GM12878 (cell line): ENCODE measurements at regions not wholly inside any gene's neighbourhood (a gene's known extent, or its start where the extent isn't known, plus 50 kb on each side); places are given as distances from the start of the nearest gene placed in this dataset.

Source experiments
- ATAC-seq: fragments of 200-7000 bp; cut with Tn5 transposase; 3 replicates; pipeline ENCODE4 v1.9.1; 2020; ENCODE audit warnings: mild to moderate bottlenecking, moderate library complexity
- BruUV-seq: library from RNA; stranded (reverse); fragments of 400-500 nt; replicated peaks from 2 replicates; lab custom pipeline; 2021; lab: Mats Ljungman, UMichigan
- CTCF ChIA-PET: fragments of 300-600 bp; sonication (Branson Sonifier 250); formaldehyde crosslinking; extraction: SDS; loops from one replicate; lab custom pipeline; 2021; ENCODE audit warnings: inconsistent platforms; lab: Yijun Ruan, JAX
- POLR2A ChIA-PET: fragments of 350-600 bp; formaldehyde crosslinking; extraction: SDS; loops from one replicate; lab custom pipeline; 2021; ENCODE audit warnings: inconsistent platforms; lab: Charles Lee
- RAD21 ChIA-PET: fragments of 300-600 bp; sonication (Branson Sonifier 250); formaldehyde crosslinking; loops from one replicate; lab custom pipeline; 2023; ENCODE audit warnings: antibody characterized with exemption; ENCODE audit not compliant: unreplicated experiment; lab: Charles Lee
- SMC1A ChIA-PET: fragments of 300-600 bp; sonication (Branson Sonifier 250); formaldehyde crosslinking; loops from one replicate; lab custom pipeline; 2023; ENCODE audit not compliant: unreplicated experiment, uncharacterized antibody; lab: Charles Lee
- DNase-seq: peaks from one replicate; pipeline ENCODE4 v3.0.0-alpha.2; 2011; ENCODE audit warnings: low read depth, low spot score
- FAIRE-seq: peaks from 3 replicates; lab custom pipeline; 2011; peaks lifted over from hg19 to GRCh38; lab: Jason Lieb, UNC
- H2AFZ ChIP-seq: 2 replicates; pipeline ENCODE4 v1.6.0; 2011; ENCODE audit warnings: low read depth, low read length, control low read depth; ENCODE audit not compliant: control insufficient read depth
- H3K27ac ChIP-seq: 2 replicates; pipeline ENCODE4 v1.5.1; 2011; ENCODE audit warnings: control low read depth; ENCODE audit not compliant: control insufficient read depth, insufficient read depth
- H3K27me3 ChIP-seq, 2 experiments: replicated peaks in 1 of 2; 2 replicates each; pipeline versions ENCODE4 v1.6.0 to v1.6.1; 2011; ENCODE audit warnings: low read length in 1 of 2; ENCODE audit not compliant: control insufficient read depth in 2 of 2, insufficient read depth in 2 of 2
- H3K36me3 ChIP-seq, 2 experiments: 2 replicates each; pipeline ENCODE4 v1.5.1; 2011; ENCODE audit warnings: low read length in 1 of 2; ENCODE audit not compliant: control insufficient read depth in 2 of 2, insufficient read depth in 2 of 2
- H3K4me1 ChIP-seq: 2 replicates; pipeline ENCODE4 v1.6.1; 2011; ENCODE audit warnings: mild to moderate bottlenecking, low read length, moderate library complexity, mixed read lengths; ENCODE audit not compliant: control insufficient read depth, insufficient read depth
- H3K4me2 ChIP-seq: 2 replicates; pipeline ENCODE4 v1.6.0; 2011; ENCODE audit warnings: control low read depth; ENCODE audit not compliant: control insufficient read depth, insufficient read depth
- H3K4me3 ChIP-seq: fragments of 200-600 bp; sonication (generic); 2 replicates; pipeline ENCODE4 v1.5.1; 2016
- H3K79me2 ChIP-seq: 2 replicates; pipeline ENCODE4 v1.6.0; 2011; ENCODE audit warnings: low read length; ENCODE audit not compliant: control insufficient read depth, insufficient read depth
- H3K9ac ChIP-seq: 2 replicates; pipeline ENCODE4 v1.8.0; 2011; ENCODE audit warnings: low read length, control low read depth, mixed read lengths; ENCODE audit not compliant: control insufficient read depth, insufficient read depth
- H3K9me3 ChIP-seq: replicated peaks from 3 replicates; pipeline ENCODE4 v1.5.1; 2011; ENCODE audit warnings: mild to moderate bottlenecking, low read length; ENCODE audit not compliant: control insufficient read depth, insufficient read depth
- H4K20me1 ChIP-seq: 2 replicates; pipeline ENCODE4 v1.6.0; 2011; ENCODE audit not compliant: control insufficient read depth, insufficient read depth
- CHD2 ChIP-seq: IDR thresholded peaks from 2 replicates; pipeline ENCODE4 v1.6.1; 2011; ENCODE audit warnings: low read depth, low read length, improper control_type of control experiment, borderline replicate concordance
- E2F4 ChIP-seq: IDR thresholded peaks from 2 replicates; pipeline ENCODE4 v1.6.1; 2012; ENCODE audit warnings: low read depth, low read length, improper control_type of control experiment
- E2F8 ChIP-seq: fragments of 450-650 bp; IDR thresholded peaks from 2 replicates; pipeline ENCODE4 v1.6.1; 2018; ENCODE audit warnings: mild to moderate bottlenecking, low read depth, moderate library complexity; ENCODE audit not compliant: partially characterized antibody
- IKZF1 ChIP-seq: fragments of 450-650 bp; conservative IDR thresholded peaks from 2 replicates; pipeline ENCODE4 v1.6.1; 2017; ENCODE audit warnings: antibody characterized with exemption, mild to moderate bottlenecking
- NR2C1 ChIP-seq: fragments of 450-650 bp; IDR thresholded peaks from 2 replicates; pipeline ENCODE4 v1.6.1; 2017; ENCODE audit warnings: antibody characterized with exemption, mild to moderate bottlenecking, moderate library complexity
- RB1 ChIP-seq: fragments of 450-650 bp; formaldehyde crosslinking; IDR thresholded peaks from 2 replicates; pipeline ENCODE4 v1.6.1; 2017; ENCODE audit warnings: mild to moderate bottlenecking, borderline replicate concordance
- SUPT20H ChIP-seq: IDR thresholded peaks from 2 replicates; pipeline ENCODE4 v1.6.1; 2011; ENCODE audit warnings: low read depth, mild to moderate bottlenecking, low read length, moderate library complexity, borderline replicate concordance; ENCODE audit not compliant: control insufficient read depth
- TARDBP ChIP-seq: IDR thresholded peaks from 2 replicates; pipeline ENCODE4 v1.6.1; 2016; ENCODE audit warnings: borderline replicate concordance
- ZBTB4 ChIP-seq: fragments of 450-650 bp; formaldehyde crosslinking; IDR thresholded peaks from 2 replicates; pipeline ENCODE4 v1.4.0; 2022; ENCODE audit warnings: mild to moderate bottlenecking, moderate library complexity
- ZNF687 ChIP-seq: fragments of 450-650 bp; IDR thresholded peaks from 2 replicates; pipeline ENCODE4 v1.6.1; 2017; ENCODE audit warnings: mild to moderate bottlenecking, moderate library complexity
- ZZZ3 ChIP-seq: IDR thresholded peaks from 2 replicates; pipeline ENCODE4 v1.6.1; 2011; ENCODE audit warnings: low read depth; ENCODE audit not compliant: control insufficient read depth, insufficient read length
- WGBS: methylation state at CpG from one replicate; pipeline ENCODE4 v1.1.6; 2016; ENCODE audit warnings: low lambda C conversion rate; ENCODE audit not compliant: insufficient replicate concordance, insufficient coverage; ENCODE audit errors: missing lambda C conversion rate; 5-methylcytosine and 5-hydroxymethylcytosine counted together
- in situ Hi-C: fragments of 300-500 bp; cut with MboI; formaldehyde crosslinking; loops from 9 replicates; pipeline ENCODE4 v1.14.3; 2018; ENCODE audit warnings: mixed read lengths
- intact Hi-C: fragments of 100-400 bp; cut with micrococcal nuclease; formaldehyde crosslinking; loops from one replicate; pipeline ENCODE4 v1.14.2; 2022; ENCODE audit not compliant: unreplicated experiment

- no peak for FAIRE-seq
- WGBS, result 20% methylated on average over 3 of the region's 3 CpGs
- H3K27ac ChIP-seq, result no peak overlapping the region
- in situ Hi-C loops (no loop called here), intact Hi-C loops (no loop called here)
- H3K9ac ChIP-seq, result no peak overlapping the region
- TF ChIP-seq CHD2, result no peak
- no peak for TF ChIP-seq E2F8
- TF ChIP-seq ZBTB4 (CRISPR knock-in tag), result no peak
- TF ChIP-seq ZZZ3, result no peak
- no peak for TF ChIP-seq SUPT20H
- TF ChIP-seq ZNF687, result no peak
- TF ChIP-seq TARDBP, result no peak
- TF ChIP-seq IKZF1, result no peak
- no peak for TF ChIP-seq RB1
- no peak for TF ChIP-seq E2F4
- no peak for TF ChIP-seq NR2C1
- TF ChIP-seq, all 136 proteins: peak for 0
- DNase-seq (no peak), ATAC-seq (no peak)
- Histone ChIP-seq H3K27me3 (no peaks in the 10 kb centered on the region), H4K20me1 (no peaks in the 10 kb centered on the region), H3K4me2 (no peak overlapping the region), H3K36me3 (no peaks in the 10 kb centered on the region), H3K4me1 (no peaks in the 10 kb centered on the region), H3K4me3 (no peak overlapping the region), H3K79me2 (no peaks in the 10 kb centered on the region), H2AFZ (no peak overlapping the region), H3K9me3 (no peaks in the 10 kb centered on the region)
- ChIA-PET SMC1A (interaction anchor here (1.0 kb wide), 1 partner anchor 13 kb away, joined by 3 read pairs; no protein-coding TSS in a partner anchor), POLR2A (no interaction called here), RAD21 (no interaction called here), CTCF (no interaction called here)
- no TSS peak for BruUV-seq
Observed at GRCh38 chr12:84656705-84657104, 255.9 kb downstream of the SLC6A15 start.
